CD4-positive, alpha-beta T cell treated with Interleukin-2 at 100 ng/mL for 4 hours (primary cell): ENCODE measurements at regions not wholly inside any gene's neighbourhood (a gene's known extent, or its start where the extent isn't known, plus 50 kb on each side); places are given as distances from the start of the nearest gene placed in this dataset.
"Not testable (repeated sequence)": the region's sequence is repeated elsewhere in the genome, so short reads cannot be mapped to it uniquely, and the experiment has no call there.

Source experiments
- DNase-seq: peaks from one replicate; pipeline ENCODE4 v3.0.0-alpha.2; 2020; ENCODE audit warnings: low spot score

DNA sequence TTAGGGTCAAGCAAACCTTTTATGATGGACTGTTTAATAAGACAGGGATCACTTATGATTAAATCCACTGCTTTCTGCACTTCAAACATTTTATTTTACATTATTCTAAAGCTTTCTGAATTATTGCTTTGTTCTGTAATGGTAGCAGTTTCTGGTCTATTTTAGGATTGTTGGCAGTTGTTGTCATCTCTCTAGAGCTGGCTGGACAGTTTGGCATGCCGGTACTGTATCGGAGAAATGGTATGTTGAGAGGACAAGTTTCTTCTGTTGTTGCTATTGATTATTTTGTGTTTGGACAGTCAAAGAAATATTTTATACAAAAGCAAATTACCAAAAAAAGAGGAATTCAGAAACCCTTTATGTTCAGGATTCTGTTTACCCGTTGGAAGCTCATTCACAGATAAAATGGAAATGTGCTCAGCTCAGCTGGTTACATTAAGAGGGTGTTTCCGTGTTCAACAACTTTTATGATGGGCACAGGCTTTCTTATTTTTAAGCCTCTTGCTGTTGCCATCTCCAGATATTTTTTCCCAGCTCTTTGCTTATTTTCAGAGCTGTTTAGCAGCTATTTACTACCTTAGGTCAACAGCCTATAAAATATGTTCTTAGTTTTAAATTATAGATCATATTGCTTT lies 214.6 kb upstream of the IGFBP7 start:
- DNase-seq, result no peak

DNA sequence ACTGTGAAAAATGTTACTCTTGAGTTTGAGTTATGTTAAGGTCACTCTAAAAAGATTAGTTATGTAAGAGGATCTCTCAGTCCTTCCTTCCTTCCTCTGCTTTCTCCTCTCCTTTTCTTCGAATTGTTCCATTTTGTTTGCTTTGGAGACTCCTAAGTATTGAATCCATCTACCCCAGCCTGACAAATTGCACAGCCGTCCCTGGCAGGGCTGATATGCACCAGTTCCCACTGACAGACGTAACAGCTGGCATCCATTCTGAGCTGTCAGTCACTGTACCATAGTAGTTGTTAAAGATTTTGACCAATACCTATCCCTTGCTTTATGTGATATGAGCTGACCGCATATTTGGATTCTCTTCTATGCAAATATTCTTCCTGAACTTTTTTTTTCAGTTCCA lies 210.7 kb upstream of the IGFBP7 start:
- no peak for DNase-seq

DNA sequence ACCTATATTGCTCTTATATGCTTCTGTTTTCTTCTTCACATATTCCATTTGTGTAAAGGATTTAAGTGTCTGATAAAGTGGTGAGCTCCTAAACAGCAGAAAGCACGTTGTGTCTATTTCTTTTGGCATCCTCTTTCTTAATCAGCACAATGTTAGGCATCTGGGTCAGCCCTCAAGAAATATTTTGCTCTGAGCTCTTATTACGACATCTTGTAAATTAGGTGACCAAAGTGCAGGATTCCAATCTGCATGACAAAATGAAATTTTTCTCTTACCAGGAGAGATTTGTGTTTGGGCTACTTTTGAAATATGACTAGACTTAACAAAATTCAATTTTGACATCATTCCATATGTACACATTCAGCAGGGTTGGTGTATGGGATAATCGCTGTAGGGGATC lies 210.0 kb upstream of the IGFBP7 start:
- no peak for DNase-seq

DNA sequence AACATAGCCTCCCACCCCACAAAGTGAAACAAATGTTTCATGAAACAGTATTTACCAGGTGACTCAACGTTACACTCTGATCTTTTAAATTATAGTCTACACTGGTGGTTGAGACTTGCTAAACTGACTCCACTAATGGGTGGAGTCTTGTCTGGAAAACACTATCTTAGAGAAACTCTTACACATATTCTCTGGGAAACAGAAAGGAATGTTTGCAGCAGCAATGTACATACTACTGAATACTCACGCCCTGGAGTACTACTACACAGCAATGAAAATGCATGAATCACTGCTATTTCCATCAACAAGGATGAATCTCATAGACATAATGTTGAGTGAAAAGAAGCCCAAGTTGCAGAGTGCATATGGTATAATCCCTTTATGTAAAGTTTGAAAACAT lies 208.5 kb upstream of the IGFBP7 start:
- no peak for DNase-seq

DNA sequence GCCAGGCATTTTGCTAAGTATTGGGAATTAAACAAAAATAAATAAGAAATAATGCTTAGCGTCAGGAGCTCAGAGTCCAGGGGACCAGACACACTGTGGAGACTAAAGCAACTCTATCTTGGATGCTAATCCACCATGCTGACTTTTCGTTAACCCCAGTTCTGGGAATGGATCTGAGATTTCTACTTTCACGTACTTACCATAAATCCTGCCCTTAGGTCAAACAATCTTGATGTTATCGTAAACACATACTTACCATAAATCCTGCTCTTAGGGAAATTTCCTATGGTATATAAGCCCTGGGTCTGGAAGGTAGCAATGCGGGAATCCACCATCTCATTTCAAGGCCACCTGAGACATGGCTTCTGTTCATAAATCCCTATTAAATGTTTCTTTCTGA lies 204.5 kb upstream of the IGFBP7 start:
- DNase-seq, result no peak

DNA sequence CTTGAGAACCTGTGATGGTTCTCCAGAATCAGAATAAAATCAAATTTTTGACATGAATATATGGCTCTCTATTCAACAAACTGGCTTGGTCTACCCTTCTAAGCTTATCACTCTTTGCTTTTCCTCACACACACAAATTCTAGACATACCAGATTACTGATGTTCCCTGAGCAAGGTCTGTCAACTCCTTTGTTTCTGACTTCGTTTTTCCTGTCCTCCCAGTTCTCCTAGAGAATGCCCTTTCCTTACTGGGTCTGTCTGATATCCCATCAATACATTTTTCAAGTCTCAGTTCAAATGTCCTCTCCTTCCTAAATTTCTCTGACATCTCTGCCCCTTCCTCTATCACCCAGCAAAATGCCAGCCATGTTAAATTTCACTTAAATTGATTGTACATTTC lies 202.1 kb upstream of the IGFBP7 start:
- DNase-seq, result no peak

DNA sequence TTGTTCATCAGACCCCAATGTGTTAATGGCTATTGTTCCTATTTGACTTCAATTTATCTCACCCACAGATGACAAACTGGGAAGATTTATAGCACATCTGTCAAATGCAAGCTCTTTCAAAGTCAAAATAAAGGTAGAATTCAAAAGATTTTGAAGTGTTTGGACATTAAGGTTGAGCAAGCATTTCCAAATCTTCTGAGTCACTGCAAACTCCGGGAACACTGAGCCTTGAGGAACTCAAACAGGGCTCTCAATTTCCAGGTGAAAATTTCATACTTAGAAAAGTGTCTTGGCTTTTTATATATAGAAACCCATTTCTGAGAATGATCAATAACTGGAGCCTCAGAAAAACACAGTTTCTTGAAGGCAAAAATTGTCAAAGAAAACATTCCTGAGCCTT lies 199.5 kb upstream of the IGFBP7 start:
- DNase-seq, result no peak

DNA sequence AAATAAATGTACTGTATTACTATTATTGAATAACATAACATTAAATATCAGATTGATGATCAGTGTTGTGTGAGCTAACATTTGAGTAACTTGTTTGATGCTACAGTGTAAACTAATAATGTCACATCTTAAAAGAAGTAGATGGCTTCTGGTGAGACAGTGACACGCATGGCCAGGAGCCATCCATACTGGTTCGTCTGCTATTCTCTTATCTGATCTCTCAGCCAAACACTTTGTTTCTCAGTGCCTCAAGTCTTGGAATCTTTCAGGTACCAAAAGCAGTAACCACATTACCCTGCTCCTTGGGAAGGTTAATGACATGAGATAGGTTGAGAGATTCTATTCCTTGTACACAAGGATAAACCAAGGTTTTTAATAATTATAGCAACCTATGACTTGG lies 198.1 kb upstream of the IGFBP7 start:
- no peak for DNase-seq

DNA sequence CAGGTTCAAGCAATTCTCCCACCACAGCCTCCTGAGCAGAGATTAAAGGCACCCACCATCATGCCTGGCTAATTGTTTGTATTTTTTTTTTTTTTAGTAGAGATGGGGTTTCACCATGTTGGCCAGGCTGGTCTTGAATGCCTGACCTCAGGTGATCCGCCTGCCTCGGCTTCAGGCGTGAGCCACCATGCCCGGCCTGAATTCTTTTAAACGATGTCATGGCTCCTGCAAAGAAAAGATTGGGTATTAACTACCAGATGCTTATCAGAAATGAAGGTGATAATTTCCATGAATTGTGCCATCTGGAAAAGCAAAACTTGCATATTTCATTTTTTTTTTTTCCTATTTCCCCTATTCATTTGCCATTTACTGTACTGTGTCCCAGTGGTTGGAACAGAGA lies 195.7 kb upstream of the IGFBP7 start:
- DNase-seq, result no peak

DNA sequence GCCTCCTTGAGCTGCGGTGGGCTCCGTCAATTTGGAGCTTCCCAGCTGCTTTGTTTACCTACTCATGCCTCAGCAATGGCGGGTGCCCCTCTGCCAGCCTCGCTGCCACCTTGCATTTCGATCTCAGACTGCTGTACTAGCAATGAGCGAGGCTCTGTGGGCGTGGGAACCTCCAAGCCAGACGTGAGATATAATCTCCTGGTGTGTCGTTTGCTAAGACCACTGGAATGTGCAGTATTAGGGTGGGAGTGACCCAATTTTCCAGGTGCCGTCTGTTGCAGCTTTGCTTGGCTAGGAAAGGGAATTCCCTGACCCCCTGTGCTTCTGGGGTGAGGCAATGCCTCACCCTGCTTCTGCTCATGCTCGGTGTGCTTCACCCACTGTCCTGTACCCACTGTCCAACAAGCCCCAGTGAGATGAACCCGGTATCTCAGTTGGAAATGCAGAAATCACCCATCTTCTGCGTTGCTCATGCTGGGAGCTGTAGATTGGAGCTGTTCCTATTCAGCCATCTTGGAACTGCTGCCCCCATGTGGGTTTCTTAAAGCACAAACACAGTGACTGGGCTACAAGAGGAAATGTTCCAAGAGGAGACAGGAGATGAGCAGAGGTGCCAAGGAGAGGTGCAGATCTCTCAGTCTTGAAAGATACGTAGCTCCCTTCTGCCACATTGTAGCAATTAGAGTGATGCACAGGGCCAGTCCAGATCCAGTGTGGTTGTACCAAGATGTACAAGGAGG lies 193.0 kb upstream of the IGFBP7 start:
- DNase-seq, result no peak

DNA sequence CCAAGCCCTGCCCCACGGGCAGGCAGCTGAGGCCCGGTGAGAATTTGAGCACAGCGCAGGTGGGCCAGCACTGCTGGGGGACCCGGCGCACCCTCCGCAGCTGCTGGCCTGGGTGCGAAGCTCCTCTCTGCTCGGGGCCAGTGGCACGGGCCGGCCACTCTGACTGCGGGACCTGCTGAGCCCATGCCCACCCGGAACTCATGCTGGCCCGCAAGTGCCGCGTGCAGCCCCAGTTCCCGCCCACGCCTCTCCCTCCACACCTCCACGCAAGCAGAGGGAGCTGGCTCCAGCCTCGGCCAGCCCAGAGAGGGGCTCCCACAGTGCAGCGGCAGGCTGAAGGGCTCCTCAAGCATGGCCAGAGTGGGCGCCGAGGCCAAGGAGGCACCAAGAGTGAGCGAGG lies 190.1 kb upstream of the IGFBP7 start:
- not testable (repeated sequence) for DNase-seq

DNA sequence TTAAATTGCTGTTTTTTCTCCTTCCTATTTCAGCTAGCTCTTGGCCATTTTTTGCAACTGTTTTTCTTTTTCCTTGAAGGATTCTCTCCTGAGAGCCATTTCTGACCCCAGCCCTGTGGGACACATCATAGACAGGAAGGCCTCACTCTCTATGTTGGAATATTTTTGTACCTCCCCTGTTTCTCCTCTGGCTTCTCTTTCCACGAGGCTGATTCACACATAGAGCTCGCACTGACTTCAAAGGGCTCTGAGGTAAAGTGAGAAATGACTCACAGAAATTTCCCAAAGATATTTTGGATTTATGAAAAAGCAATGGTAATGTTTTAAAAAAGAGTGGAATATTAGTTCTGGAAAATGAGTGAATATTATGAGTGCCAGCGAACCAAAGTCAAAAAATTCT lies 181.7 kb upstream of the IGFBP7 start:
- DNase-seq, result no peak

DNA sequence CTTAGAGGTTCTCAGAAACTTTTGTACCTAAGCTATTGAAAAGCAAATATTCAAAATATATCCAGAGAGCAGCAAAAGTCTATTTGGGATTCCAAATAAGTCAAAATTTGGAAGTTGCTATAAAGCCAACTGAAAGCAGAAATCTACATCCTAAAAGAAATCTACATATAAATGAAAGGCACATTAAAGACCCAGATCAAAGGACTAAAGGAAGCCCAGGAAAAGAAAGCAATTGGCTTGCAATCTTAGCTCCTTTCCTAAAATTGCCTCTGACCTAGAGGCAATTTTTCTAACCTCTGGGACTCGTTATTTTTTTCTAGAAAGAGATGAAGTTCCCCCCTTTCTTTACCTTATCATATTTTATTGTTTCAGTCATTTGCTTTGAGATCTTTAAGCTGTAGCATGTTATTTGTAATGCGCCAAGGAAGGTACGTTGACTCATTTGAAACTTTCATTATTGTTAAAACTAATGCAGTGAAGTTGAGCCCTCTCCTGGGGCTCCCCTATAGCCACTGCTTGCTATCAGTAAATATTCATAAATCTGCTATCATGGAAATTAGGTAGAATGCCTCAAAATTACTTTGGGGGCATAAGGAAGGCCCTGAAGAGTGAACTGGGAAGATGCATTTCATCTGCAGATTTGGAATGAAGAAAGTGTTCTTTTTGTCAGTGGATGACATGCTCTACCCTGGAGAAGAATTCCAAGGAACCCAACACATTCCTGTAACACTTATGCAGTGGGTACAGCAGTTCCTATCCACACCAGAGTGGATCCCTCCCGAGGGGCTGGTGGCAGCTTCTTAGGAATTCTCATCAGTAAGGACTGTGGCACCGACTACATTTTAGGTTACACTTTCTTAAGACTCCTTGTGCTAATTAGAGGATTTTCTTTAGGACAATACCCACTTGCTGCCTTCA lies 177.8 kb upstream of the IGFBP7 start:
- no peak for DNase-seq

DNA sequence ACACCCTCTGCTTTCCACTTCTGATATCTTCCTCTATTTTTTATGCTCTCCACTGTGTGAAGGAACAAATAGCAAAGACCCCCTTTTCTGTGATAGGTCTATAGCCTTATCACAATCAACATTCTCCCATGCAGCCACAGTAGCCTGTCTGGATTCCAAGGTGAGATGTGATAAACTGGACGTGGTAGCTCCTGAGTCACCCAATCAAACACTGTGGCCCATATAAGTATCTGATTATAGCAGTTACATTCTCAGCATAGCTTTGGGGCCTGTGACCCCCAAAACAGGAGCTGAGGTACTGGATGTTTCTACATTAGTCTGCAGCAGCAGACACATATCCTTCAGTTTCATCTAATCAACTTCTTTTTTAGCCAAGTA lies 172.7 kb upstream of the IGFBP7 start:
- DNase-seq, result no peak

DNA sequence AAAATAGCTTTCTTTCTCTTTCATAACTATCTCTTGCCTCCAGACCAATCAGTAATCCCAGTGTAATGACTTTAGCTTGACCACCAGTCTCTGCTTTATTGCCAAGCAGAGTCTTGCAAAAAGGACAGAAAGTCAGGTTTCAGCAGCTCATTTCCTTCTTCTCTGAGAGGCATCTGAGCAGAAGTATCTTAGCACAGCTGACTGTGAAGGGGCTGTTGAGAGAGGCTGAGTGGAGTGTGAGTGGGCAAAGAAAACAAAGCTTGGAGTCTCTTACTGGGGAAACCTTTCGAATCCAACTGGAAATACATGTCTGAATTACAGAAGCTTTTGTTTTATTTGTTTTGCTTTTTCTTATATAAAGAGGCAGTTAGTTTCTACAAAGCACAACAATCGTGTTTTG lies 170.3 kb upstream of the IGFBP7 start:
- DNase-seq, result no peak

DNA sequence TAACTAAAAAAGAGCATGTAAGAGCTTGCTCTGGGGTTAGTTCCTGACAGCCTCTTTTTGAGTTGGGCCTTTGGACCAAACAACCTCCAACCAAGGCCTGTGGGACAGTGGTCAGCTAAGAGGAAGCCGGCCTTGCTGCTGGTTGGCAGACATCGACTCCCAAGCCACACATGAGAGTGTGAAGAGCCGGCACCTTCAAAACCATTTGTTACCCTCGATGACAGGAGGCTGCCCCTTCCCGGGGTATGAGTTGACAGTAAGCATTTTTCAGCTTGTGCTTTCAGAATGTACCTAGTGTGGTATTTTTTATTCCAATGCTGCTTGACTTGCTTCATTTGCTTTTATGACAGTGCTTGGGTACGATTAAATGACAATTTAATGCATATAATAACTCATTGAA lies 168.6 kb upstream of the IGFBP7 start:
- no peak for DNase-seq

DNA sequence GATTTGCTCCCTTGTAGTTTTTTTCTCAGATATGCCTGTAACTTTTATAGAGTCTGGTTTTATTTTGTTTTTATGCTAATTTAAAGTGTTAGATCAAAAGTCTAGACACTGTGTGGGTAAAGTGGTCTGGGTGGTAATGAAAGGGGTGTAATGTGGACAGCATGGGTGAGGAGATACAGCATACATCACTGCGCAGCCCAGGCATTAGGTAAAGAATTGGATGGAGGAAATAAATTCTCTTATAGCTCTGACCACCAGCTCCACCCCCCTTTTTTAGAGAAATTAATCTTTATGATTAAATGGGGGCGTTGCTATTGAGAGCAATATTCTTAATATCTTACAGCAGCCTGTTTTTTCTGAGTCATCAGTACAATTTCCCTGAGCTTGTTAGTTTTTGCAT lies 163.9 kb upstream of the IGFBP7 start:
- DNase-seq, result no peak

DNA sequence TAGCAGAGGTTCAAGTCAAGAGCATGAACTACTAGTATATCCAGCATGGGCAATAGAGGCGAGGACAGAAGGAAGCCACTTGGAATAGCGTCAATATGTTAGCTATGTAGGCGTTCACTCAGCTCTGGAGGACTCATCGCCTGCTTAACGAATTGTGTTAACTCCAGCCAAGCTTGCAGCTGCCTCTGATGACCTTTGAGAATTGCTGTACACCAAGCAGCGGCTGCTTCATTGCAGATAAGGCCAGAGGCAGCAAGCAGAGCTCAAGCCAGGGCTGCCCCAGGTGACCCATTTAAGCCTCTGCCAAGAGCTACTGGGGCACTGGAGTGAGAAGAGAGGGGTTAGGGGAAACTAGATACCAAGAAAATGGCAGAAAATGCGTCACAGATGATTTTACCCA lies 160.2 kb upstream of the IGFBP7 start:
- DNase-seq, result no peak

DNA sequence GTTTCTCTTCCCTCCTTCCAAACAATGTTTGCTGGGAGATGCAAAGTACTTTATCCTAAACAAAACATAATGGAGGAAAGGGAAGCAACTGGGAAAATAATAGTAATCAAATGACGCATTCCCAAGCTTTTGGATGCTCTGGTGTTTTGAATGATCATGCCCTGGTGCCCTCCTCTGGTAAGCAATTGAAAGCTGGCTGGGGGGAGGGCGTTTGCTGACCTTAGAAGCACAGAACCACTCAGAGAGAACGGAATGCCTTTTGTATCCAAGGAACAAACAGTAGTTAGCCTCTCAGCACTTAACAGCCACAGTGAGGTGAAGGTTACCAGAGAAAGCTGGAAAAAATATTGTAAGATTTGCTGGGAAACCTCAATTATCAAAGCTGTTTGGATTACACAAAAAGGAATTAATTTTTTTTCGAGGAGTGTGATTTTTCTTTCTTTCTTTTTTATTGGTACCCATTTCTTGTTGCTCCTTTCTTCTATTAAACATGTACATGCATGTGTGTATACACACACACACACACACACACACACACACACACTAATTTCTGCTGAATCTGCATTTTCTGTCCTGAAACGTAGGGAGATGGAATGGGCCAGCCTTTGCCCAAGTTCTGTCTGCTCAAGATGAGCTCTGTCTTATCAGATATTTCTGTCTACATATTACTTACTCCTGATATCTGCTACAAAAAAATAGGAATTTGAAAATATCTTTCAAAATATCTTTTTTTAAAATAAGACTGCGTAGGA lies 155.8 kb upstream of the IGFBP7 start:
- no peak for DNase-seq

DNA sequence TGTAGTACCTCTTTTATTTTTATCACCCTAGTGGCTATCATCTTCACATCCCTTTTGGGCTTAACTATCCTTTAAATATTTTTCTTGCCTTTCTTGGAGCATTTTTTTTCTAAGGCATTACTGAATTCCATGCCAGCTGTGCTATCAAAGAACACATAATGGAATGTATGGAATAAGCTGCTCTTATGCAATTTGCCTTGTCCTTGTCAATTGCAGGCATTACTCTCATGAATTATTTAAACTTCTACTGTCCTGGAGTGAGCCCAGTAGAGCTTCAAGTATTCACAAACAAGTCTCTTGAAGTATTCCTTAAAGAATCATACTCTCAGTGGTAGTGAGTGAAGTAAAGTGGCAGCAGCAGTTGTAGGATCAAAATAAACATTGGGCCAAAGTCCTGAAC lies 144.6 kb upstream of the IGFBP7 start:
- DNase-seq, result no peak

DNA sequence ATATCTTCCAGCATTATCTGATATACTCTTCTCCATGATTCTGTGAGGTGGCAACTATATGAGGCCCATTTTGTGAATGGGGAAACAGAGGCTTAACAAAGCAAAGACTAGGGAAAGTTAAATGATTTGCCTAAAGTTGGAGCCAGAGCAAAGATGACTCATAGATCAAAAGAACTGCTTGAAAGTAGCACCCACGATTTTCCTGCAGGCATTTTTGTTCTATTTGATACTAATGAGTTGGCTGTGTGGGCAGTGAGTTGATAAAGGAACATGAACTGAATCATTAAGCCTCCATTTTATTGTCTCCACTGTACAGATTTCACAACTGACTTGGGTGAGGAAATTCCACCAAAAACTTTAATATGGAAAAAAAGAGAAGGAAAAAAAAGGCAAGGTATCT lies 138.9 kb upstream of the IGFBP7 start:
- no peak for DNase-seq

DNA sequence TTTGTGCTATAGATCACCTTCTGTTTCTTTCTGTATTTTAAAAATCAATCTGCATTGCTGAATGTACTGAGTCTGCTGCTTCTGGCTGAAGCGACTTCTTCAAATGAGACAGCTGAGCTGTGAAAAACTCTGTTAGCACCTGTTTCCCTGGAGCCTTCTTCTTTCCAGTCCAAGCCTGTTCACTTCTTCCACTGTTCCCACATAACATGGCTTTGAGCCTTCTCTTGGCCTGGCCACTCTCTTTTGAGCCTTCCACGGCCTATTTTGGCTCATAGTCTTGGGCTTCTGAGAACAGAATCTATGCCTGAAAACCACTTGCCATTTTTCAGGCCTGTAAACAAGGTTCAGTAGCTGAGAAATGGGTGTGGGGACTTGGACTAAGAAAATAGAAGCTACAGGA lies 132.9 kb upstream of the IGFBP7 start:
- DNase-seq, result no peak
